ENCODE measurements at regions not wholly inside any gene's neighbourhood (a gene's known extent, or its start where the extent isn't known, plus 50 kb on each side); places are given as distances from the start of the nearest gene placed in this dataset.

GRCh38 chr9:96159596-96159995, 142.4 kb downstream of the HSD17B3 start:
- Mint-ChIP-seq H3K27me3 (ENCODE audit: unreplicated experiment) (peaks cover 19% of the 10 kb centered on the region), H3K9me3 (ENCODE audit: unreplicated experiment) (no peaks in the 10 kb centered on the region), H3K4me1 (ENCODE audit: unreplicated experiment) (peaks cover 33% of the 10 kb centered on the region), H3K27ac (ENCODE audit: unreplicated experiment) (no peak overlapping the region), H3K4me3 (ENCODE audit: unreplicated experiment) (no peak overlapping the region), H3K36me3 (ENCODE audit: unreplicated experiment) (no peaks in the 10 kb centered on the region)
- TF ChIP-seq, protein P1, sequence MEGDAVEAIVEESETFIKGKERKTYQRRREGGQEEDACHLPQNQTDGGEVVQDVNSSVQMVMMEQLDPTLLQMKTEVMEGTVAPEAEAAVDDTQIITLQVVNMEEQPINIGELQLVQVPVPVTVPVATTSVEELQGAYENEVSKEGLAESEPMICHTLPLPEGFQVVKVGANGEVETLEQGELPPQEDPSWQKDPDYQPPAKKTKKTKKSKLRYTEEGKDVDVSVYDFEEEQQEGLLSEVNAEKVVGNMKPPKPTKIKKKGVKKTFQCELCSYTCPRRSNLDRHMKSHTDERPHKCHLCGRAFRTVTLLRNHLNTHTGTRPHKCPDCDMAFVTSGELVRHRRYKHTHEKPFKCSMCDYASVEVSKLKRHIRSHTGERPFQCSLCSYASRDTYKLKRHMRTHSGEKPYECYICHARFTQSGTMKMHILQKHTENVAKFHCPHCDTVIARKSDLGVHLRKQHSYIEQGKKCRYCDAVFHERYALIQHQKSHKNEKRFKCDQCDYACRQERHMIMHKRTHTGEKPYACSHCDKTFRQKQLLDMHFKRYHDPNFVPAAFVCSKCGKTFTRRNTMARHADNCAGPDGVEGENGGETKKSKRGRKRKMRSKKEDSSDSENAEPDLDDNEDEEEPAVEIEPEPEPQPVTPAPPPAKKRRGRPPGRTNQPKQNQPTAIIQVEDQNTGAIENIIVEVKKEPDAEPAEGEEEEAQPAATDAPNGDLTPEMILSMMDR (IDR thresholded peaks at IDR 0.05) = no peak
- DNase-seq (ENCODE audit: extremely low spot score, unreplicated experiment) = no peak

GRCh38 chr9:96158909-96159575, 142.9 kb downstream of the HSD17B3 start:
- Mint-ChIP-seq H3K4me3 (ENCODE audit: unreplicated experiment) (no peak overlapping the region), H3K9me3 (ENCODE audit: unreplicated experiment) (no peaks in the 10 kb centered on the region), H3K27me3 (ENCODE audit: unreplicated experiment) (peaks cover 15% of the 10 kb centered on the region), H3K4me1 (ENCODE audit: unreplicated experiment) (peaks cover 33% of the 10 kb centered on the region), H3K36me3 (ENCODE audit: unreplicated experiment) (no peaks in the 10 kb centered on the region), H3K27ac (ENCODE audit: unreplicated experiment) (peak overlapping the region; percentile 11)
- TF ChIP-seq, protein P1 (IDR thresholded peaks at IDR 0.05) = no peak
- DNase-seq (ENCODE audit: extremely low spot score, unreplicated experiment) = no peak

DNA sequence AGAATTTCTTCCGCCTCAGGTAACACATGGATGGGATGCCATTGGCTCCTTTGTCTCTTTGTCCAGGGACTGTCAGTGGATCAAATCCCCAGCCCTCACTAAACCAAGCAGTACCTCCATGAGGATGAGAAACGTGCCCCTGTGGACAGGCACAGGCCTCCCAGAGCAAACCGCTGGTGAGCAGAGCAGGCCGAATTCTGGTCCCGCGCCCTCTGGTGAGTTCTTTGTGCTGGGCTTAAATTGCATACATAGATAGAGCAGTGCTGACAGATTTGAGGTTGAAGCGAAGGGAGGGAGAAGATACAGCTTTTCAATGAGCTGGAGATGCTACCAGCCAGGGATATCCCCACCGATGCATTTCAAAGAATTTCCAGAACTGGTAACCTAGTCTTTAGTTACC, 143.8 kb downstream of the HSD17B3 start:
- Mint-ChIP-seq H3K4me1 (ENCODE audit: unreplicated experiment) (peaks cover 33% of the 10 kb centered on the region), H3K4me3 (ENCODE audit: unreplicated experiment) (no peak overlapping the region), H3K27me3 (ENCODE audit: unreplicated experiment) (peaks cover 15% of the 10 kb centered on the region), H3K27ac (ENCODE audit: unreplicated experiment) (no peak overlapping the region), H3K36me3 (ENCODE audit: unreplicated experiment) (no peaks in the 10 kb centered on the region), H3K9me3 (ENCODE audit: unreplicated experiment) (no peaks in the 10 kb centered on the region)
- no peak for DNase-seq (ENCODE audit: extremely low spot score, unreplicated experiment)
- TF ChIP-seq, protein P1 (IDR thresholded peaks at IDR 0.05) = no peak

DNA sequence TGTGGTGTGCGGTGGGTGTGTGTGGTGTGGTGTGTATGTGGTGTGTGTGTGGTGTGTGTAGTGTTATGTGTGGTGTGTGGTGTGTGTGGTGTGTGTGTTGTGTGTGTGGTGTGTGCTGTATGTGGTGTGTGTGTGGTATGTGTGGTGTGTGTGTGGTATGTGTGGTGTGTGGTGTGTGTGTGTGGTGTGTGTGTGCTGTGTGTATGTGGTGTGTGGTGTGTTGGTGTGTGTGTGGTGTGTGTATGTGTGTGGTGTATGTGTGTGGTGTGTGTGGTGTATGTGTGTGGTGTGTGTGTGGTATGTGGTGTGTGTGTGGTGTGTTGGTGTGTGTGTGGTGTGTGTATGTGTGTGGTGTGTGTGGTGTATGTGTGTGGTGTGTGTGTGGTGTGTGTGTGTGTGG, 144.3 kb downstream of the HSD17B3 start:
- H3K9me3 Mint-ChIP-seq (ENCODE audit: unreplicated experiment) = no peaks in the 10 kb centered on the region
- H3K36me3 Mint-ChIP-seq (ENCODE audit: unreplicated experiment) = no peaks in the 10 kb centered on the region
- no peak overlapping the region for H3K4me3 Mint-ChIP-seq (ENCODE audit: unreplicated experiment)
- no peak overlapping the region for H3K27ac Mint-ChIP-seq (ENCODE audit: unreplicated experiment)
- peaks cover 33% of the 10 kb centered on the region for H3K4me1 Mint-ChIP-seq (ENCODE audit: unreplicated experiment)
- TF ChIP-seq, protein P1 (IDR thresholded peaks at IDR 0.05) = no peak
- DNase-seq (ENCODE audit: extremely low spot score, unreplicated experiment) = no peak
- peaks cover 15% of the 10 kb centered on the region for H3K27me3 Mint-ChIP-seq (ENCODE audit: unreplicated experiment)

DNA sequence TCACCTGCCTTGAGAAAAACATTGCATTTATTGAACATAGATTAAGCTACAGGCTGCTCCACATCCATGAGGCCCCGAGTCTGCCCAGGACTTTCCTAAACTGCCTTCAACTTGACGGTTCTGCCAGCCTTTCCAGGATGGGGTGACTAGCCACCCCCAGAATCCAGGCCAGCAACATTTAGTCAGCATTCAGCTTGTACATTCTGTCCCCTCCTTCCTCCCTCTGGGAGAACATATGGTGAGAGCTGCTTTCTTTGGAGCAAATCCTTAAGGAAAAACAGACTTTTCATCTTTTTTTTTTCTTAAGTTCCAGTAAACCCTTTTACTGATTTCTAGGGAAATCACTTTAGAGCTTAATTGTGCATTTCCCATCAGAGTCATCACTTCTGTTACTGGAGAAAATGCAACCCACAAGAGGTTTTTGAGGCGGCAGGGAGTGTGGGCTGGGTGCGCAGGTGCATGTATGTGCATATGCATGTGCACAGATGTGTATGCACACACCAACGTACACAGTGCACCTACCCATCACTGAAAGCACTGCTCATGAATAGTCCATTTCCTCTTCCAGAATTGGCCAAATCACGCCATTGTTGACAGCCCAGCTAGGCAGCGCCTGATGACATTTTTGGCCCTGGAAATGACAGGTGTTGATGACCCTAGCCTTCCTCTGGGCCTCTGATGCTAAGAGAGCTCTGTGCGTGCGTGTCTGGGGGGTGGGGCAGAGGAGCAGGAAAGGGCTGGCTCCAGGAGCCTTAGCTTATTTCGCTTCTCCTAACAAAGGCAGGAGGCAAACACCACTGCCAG, 145.6 kb downstream of the HSD17B3 start:
- Mint-ChIP-seq H3K9me3 (ENCODE audit: unreplicated experiment) (no peaks in the 10 kb centered on the region), H3K4me3 (ENCODE audit: unreplicated experiment) (no peak overlapping the region), H3K4me1 (ENCODE audit: unreplicated experiment) (peaks cover 33% of the 10 kb centered on the region), H3K27me3 (ENCODE audit: unreplicated experiment) (peaks cover 4% of the 10 kb centered on the region), H3K27ac (ENCODE audit: unreplicated experiment) (peak overlapping the region; percentile 39), H3K36me3 (ENCODE audit: unreplicated experiment) (no peaks in the 10 kb centered on the region)
- TF ChIP-seq, protein P1 (IDR thresholded peaks at IDR 0.05) = no peak
- DNase-seq (ENCODE audit: extremely low spot score, unreplicated experiment) = no peak

Data from osteocyte (in vitro differentiated cells).